Eye (tissue), 1 donor: ENCODE measurements at regions not wholly inside any gene's neighbourhood (a gene's known extent, or its start where the extent isn't known, plus 50 kb on each side); places are given as distances from the start of the nearest gene placed in this dataset.
A peak's percentile ranks its signal among the peaks of the same experiment; 100 is the strongest.
"Not testable (repeated sequence)": the region's sequence is repeated elsewhere in the genome, so short reads cannot be mapped to it uniquely, and the experiment has no call there.

Experiments used
- DNase-seq: peaks from one replicate; pipeline ENCODE4 v3.0.0-alpha.2; 2015

DNA sequence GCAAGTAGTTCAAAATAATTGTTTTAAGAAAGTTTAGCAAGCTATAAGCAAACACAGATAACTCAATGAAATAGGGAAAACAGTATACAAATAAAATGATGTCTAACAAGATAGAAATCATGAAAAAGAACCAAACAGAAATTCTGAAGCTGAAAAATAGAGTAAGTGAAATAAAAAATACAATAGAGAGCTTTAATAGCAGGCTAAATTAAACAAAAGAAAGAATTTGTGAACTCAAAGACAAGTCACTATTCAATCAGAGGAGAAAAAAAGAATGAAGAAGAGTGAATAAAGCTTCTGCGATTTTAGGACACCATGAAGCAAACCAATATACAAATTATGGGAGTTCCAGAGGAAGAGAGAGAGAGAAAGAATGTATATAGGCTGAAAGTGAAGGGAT, 576.8 kb downstream of the STK39 start:
- no peak for DNase-seq

DNA sequence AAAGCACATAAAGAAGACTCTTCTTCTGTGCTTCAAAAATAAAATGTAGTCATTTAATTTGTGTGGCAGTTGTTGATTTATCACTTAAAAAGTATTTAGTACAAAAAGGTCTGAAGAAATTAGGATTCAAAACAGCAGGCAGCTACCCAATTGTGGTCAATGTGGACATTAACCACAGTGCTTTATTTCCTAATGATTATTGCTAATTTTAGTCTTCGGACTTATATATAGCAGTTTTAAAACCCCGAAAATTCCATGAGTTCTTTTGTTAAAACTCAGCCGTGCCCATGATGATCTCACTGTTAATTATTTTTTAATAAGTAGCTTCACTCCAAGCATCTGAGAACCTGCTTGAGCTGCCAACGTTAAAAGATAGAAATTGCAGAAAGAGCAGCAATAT, 594.3 kb downstream of the STK39 start:
- DNase-seq: no peak

DNA sequence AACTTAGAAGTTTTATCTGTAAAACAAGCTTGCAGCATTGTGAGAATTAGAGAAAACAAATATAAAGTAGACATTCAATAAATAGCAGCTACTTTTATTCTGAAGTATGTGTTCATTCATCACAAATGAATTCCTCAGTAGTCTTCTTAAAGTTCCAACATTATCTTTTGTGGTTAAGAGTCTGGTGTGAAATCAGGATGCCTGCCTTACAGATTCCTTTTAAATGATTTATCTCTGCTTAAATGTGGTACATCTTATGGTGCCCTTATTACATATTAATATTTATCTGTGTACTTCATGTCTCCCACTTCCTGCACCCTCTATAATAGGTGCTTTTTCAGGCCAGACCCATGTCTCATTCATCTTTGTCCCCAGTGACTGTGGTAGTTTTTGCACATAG, 595.0 kb downstream of the STK39 start:
- no peak for DNase-seq

DNA sequence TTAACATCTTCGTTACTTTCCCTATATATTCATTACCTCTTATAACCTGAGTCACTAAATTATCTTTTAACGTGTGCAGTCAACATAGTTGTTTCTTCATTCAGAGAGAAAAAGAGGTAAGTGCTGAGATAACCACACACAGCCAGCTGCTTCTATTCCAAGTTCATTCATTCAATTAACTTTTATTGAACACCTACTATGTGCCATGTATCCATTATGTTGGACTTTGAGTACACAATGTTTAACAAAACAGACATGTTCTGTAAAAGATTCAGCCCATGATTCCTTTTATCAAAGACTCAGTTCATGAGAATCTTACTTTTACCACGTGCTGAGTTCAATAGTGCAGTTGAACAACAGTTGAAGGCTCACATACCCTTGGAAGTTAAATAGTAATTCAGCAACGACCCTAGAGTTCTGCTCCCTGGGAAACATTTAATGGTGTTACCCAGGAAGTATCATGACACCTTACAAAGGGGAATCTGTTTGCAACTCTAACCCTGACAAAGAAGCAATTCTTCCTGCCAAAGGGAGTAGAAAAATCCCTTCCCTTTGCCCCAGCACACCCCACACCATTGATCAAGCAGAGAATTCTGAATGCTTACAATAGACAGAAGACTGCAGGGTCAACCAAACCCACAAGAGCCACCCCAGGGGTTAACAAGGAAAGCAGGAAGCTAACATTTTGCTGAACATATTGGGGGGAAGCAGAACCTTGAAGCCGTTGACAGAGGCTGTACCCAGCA, 595.8 kb downstream of the STK39 start:
- DNase-seq: peak; percentile 26

DNA sequence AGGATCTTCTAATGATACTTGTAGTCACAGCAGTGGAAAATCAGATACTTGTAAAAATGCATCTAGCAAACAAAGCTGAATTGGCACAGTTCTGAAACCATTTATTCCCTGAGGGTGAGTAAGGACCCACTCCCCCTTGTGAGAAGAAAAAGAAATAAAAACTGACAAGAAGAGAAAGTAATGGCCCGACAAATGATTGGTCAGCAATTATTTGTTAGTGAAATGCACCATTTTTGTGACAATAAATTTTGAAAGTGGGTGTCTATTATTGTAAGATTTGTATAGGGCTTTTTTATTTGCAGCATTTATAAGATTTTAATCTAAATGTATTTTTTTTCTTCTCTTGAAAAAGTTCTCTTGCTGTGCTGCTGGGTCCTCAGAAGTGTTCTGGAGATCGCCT, 600.8 kb downstream of the STK39 start:
- no peak for DNase-seq

DNA sequence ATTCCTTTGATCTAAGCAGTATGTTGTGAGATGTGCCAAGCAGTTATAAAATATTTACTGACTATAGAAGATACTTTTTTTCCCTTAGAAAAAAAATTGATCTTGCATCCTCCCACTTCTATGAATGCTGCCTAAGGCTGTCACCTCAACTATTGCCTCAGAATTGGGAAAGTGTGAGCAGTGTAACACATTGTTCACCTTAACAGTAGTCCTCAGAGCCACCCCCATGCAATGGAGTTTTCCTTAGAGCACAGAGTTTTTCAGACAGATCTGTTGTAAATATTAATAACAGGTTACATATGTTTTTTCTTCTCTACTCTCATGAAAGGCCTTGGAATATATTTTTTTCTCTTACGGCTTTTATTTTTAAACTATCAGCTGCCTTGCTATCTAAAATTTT, 607.3 kb downstream of the STK39 start:
- no peak for DNase-seq

DNA sequence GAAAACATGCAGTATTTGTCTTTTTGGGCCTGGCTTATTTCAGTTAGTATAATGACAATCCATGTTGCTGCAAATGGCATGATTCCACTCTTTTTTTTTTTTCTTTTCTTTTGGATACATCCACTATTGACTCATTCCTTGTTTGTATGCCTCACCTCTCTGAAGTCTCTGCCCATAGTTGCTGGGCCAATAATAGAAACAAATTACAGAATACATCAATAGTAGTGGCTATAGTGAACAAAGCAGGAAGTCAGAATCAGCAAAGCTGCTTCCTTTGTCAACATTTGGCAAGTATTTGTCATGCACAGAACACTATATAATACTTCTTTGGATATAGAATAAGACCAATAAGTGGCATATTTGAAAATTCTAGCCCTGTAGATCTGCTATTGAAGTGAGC, 609.7 kb downstream of the STK39 start:
- DNase-seq: no peak

DNA sequence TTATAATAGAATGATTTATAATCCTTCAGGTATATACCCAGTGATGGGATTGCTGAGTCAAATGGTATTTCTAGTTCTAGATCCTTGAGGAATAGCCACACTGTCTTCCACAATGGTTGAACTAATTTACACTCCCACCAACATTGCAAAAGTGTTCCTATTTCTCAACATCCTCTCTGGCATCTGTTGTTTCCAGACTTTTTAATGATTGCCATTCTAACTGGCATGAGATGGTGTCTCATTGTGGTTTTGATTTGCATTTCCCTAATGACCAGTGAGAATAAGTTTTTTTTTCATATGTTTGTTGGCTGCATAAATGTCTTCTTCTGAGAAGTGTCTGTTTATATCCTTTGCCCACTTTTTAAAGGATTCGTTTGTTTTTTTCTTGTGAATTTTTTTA, 615.1 kb downstream of the STK39 start:
- DNase-seq: not testable (repeated sequence)

DNA sequence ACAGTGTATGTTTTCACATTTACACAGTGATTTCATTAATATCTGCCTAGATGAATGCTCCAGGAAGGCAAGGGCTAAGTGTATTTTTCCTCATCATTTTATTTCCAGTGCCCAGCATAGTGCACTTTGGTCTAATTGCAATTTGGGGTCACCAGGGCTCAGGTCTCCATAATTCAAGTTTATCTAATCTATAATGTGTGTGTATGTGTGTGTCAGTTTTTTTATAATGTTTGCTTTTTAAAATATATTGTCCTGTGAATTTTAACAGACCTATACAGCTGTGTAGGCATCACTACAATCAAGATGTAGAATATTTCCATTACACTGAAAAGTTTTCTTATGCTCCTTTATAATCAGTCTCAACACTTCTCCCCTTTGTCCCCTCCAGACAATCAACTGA, 620.4 kb downstream of the STK39 start:
- DNase-seq: no peak

DNA sequence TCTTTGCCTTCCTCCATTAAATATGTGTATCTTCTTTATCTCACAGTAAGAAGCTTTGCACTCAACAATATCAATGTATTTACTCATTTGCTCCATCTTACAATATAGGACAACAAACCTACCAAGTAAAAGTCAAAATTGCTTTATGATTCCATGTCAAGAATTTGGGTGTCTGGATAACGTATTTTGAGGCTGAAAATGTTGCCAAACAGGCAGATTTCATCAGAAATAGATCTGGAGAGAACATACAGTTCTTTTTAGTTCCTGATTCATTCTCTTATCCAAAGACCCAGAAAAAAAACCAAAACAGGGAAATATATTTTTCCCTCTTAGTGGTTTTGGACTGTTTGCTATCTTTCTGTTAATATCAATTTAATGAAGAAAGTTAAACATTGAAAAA, 621.1 kb downstream of the STK39 start:
- no peak for DNase-seq

DNA sequence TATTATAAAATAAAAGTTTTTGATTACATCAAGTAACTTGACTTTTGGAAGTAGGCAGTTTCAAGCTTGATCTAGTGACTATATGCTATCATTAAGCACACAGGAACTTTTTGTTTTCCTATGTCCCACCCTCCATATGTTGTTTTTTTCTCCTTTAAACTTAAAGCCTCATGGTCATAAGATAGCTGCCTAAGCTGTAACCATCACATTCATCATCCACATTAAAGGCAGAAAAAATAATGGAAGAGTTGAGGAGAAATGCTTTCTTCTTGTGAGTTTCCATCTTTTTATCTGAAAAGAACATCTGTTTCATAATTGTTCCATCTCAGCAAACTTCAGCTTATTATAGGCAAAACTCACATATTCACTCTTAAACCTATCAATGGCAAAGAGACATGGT, 630.4 kb downstream of the STK39 start:
- DNase-seq: no peak

DNA sequence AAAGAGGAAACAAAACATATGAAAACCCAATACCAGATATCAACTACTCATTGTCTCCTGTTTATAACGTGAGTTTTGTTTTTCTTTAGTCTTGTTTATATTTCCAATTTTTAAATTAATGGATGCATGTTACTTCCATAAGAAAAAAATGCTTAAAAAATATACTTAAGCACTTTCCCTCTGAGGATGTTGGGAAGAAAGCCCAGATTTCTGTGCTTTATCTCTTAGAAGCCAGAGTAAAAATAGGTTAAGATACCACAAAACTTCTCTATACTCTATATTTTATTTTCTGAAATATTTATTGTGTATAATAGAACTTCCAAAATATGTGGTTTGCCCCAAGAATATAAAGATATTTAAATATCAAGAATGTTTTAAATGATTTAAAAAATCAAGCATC, 633.9 kb downstream of the STK39 start:
- DNase-seq: no peak

DNA sequence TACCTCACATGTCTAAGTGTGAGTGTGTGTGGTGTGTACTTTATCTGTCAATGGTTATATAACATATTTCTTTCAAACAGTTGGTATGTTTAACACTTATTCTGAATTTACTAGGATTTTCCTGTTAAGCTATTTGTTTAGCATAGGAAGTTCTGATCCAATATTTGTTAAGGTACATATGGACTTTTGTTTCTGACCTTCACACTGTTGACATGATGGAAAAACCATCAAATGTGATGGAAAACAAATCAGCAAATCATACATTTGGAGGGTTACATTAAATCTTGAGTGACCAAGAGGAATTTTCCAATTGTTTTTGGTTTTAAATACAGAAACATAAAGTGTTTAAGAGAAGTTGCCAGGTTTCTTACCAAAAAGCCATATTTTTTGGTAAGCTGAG, 638.9 kb downstream of the STK39 start:
- no peak for DNase-seq

DNA sequence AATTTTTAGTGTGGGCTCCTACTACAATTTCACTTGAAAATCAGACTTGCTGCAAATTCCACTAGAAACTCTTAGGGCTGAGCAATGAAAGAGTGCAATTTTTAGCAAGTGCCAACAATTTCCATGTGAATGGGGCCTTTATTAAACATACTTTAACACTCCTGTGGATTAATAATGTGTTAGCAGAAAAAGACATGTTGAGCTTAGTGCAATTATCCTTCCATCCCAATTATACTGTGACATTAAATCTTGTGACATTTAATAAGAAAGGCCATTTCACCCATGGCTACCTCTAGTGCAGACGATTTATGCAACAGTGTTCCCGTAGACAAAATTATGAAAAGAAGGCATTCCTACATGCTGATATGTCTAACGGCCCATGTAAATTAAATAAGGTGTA, 639.7 kb downstream of the STK39 start:
- peak; percentile 30 for DNase-seq

DNA sequence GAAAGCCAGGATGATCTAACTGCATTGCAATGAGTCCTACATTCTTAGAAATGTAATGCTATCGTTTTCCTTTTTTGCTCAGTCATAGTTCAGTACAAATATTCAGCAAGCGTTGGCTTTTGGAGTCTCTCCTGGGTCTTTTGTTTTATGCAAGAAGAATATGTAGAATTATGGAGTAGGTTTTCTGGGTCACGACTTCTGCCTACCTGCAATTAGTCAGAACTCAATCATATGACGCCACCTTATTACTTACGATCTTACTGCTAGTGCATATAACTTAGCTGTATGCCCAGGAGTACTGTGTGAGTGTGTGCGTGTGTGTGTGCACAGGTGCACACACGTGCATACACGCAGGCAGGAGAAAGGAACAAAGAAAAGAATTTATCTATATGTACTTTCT, 640.2 kb downstream of the STK39 start:
- peak; percentile 10 for DNase-seq

DNA sequence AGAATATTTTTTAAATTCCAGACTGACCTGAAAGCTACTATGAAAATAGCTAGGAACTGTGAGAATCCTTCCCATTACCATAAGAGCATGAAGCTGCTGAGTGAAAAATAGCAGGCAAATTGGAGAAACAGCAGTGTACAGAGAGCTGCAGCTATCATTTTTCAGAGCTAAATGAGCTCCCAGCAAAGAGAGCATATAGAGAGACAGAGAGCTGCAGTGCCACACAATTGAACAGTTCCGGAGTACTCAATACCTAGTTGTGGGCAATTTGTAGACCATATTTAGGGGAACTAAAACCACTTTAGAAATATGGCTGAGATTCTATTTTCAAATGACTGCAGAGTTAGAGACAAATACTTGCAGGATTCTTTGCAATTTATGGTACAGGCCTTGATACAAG, 645.3 kb downstream of the STK39 start:
- DNase-seq: no peak

DNA sequence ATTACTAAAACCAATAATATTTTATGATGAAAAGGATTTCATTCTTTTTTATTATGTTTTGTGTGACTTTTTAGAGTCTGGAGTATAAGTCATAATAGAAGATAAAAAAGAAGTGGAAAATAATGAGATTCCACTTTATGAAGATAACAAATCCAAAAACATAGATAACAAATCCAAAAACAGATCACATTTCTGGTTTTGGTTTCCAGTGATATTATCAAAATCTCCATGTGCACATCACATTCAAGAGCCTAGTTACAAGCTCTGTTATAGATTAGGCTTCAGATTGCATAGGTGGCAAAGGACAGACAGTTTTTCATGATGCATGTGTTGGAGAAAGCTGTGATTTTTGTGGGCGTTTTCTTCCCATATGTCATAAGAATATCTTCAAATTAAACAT, 648.2 kb downstream of the STK39 start:
- no peak for DNase-seq

DNA sequence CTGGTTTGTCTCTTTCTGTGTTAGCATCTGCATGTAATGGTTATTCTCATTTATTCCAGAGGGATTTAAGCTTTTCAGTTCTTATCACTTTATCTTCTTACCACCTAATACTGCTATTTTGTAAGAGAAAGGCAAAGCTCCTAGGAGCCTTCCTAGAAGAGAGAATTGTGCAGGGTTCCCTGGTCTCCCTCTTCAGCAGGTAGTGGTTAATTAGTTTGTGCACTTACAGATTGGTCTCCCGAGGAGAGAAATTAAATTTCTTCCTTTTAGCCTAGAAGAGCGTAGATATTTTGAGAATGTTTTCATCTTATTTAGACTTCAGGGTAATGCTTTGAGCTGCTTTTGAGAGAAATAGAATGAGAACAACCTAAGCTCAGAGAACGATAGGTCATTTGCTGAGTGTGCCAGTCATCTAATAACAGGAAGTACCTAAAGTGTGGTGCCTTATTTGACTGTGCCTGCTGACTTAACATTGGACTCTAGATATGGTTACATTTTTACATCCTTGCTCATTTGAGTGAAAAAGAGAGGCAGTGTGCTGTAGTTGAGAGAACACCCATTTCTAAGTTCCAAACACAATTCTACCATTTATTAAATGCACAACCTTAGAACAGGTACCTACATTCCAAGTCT, 651.4 kb downstream of the STK39 start:
- DNase-seq: no peak

DNA sequence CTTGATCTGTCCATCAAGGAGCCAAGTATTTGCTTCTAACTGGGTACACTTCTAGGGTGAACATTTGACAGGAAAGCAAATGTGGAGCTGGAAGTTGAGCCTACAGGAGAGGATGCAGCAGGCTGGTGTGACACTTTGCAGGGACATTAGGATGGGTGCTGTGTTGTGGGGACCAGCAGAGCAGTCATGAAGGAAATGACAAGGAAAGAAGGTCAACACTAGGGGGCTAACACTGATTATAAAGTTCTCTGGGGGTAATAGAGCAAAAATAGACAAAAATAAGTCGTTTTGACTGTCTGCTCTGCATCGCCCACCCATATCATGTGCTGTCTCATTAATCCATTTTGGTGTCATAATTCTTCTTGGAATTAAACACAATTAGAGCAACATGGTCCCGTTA, 652.4 kb downstream of the STK39 start:
- DNase-seq: no peak

DNA sequence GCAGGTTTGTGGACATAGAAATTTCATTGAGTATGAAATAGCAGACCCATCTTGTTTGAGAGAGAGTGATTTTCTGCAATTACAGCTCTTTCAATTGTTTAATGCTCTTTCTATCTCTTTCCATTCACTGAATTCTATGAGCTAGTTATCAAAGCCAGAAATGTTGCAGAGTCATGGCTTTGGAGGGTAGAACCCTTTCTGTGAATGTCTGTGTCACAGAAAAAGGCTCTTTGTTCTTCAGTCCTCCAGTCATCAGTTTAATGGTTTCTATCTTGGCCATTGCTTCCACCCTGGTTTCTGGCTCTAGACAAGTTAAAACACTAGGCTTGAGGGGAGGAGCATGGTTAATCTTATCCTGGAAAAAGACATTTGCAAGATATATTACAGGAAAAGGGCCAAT, 655.0 kb downstream of the STK39 start:
- DNase-seq: no peak

DNA sequence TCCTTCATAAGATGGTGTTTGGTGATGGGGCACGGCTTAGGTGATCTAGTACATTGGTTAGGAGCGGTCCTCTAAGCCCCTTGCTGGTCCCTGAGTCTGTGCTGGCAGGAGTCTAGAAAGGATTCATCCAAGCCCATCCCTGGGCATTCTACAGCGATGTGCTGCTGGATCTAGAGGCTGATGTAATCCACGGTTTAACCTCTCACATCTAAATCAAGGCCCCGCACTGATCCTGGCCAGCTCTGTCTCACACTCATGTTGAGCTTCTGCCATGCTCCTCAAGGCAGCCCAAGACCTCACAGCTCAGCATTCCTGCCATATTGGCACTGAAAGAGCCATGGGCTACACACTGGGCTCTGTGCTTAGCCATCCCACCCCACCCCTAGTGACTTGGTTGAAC, 664.8 kb downstream of the STK39 start:
- DNase-seq: no peak

DNA sequence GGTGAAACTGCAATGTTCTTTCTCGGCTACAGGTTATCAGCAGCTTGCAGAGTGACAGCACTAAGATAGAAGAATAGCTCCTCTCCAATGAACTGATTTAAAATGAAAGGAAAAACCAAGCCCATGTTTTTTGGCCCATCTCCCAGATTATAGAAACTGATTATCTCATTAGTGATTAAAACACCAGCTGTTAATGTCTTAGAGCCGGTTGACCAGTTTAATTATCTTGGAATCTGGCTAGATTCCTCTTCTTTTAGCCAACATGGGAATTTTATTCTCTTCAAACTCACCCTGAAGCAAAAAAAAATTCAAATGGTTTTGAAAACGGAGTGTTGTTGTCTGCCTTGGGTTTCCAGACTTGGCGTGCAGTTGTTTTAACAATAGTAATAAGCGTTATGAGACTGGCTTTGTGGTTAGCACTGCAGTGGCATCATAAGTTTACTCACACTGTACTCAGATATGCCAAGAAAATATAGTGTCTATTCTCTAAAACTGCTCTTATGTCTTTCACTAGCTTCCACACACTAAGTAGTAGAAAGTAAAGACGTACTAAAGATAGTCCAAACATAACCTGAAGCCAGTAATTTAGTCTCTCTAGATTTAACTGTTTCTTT, 665.3 kb downstream of the STK39 start:
- no peak for DNase-seq

DNA sequence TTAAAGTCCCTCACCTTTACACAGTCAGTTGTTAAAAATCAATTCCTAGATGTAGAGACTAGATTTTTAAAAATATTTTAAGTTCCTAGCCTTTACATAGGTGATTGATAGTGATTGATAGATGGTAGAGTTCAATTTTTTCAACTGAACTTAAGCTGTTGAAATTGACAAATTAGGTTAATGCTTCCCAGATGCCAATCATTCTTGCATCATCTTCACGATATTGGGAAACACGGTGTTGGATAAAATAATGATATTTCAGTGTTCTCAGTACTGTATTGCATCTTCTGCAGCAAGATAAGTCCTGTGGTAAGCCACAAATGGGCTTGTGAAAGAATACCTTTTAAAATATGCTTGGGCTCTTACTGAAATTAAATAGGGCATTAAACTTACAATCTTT, 667.6 kb downstream of the STK39 start:
- no peak for DNase-seq

DNA sequence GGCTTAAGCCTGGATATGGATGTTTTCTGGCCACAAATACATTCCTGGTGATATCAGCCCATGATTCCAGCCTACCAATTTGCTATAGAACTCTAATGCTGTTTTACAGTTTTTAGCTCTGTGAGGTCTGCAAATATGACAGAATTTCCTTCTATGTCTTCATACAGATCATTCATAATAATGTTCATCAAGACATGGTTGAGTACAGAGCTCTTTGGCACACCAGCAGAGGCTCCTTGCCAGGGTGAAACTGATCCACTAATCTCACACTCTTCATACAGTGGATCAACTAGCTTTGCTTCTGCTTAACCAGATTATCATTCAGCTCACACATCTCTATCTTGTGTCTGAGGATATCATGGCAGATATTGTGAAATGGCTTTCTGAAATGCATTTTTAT, 672.1 kb downstream of the STK39 start:
- no peak for DNase-seq
